ENCODE measurements at regions not wholly inside any gene's neighbourhood (a gene's known extent, or its start where the extent isn't known, plus 50 kb on each side); places are given as distances from the start of the nearest gene placed in this dataset.
"Not testable (repeated sequence)": the region's sequence is repeated elsewhere in the genome, so short reads cannot be mapped to it uniquely, and the experiment has no call there.

DNA sequence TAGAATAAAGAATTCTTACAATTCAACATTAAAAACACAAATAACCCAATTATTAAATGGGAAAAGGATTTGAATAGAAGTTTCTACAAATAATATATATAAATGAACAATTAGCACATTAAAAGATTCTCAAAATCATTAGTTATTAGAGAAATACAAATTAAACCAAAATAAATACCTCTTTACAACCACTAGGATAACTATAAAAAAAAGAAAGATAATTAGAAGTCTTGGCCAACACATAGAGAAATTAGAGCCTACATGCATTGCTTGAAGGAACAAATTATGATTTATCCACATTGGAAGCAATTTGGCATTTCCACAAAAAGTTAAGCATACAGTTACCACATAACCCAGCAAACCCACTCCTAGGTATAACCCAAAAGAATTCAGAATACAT lies 502.3 kb upstream of the UBE2E2 start:
- DNase-seq (ENCODE audit: low spot score) = no peak

DNA sequence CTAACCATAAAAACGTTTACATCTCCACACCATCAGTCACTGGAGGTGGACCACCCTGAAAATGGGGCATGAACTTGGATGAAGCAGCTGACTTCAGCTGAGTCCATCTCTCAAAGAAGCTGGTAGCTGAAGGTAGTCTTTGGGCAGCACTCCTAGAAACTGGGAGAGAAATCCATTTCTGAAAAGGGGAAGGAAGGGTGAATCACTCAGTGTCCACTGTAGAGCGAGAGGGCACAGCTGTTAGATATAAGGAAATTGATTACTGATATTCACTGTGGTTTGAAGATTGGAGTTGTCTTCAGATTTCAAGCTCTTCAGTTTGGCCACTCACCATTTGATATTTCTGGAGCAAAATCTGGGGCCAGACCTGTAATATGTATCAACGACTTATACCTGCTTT lies 499.0 kb upstream of the UBE2E2 start:
- no peak for DNase-seq (ENCODE audit: low spot score)

DNA sequence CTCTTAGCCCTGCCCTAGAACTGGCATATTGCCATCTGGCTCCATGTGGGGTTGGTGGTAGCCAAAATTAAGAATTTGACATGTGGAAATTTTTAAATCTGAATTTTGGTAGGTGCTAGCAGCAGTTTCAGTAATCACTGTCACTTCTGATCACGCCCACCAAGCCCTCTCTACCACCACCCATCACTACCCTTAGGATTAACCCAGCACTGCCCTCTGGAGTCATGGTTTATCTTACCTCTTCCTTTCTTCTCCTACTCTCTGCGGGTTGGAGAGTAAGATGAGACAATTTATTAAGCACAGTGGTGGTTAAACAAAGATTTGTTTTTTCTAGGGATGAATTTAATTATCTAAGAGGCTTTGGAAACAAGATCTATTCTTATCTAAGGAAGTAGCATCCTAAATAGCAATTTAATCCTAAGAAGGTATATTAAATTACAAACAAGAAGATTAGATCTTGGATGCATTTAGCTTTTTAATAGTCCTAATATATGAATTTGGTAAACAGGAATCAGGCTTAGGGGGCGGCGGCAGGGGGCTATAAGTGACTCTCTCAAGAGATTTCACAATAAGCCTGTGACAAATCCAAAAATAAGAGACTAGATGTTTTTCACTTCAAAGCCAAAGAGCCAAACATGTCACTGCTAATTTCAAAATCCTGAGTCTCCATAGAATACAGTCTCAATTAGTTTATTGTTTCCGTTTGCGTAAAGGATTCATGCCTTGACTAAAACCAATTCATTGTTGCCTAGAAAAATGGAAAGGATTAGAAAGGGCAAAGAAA lies 498.4 kb upstream of the UBE2E2 start:
- no peak for DNase-seq (ENCODE audit: low spot score)

DNA sequence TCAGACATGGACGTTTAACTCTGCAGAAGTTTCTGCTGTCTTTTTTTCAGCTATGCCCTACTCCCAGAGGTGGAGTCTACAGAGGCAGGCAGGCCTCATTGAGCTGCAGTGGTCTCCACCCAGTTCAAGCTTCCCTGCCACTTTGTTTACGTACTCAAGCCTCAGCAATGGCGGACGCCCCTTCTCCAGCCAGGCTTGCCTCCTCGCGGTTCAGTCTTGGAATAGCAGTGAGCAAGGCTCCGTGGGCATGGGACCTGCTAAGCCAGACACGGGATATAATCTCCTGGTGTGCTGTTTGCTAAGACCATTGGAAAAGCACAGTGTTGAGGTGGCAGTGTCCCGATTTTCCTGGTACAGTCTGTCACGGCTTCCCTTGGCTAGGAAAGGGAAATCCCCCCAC lies 496.2 kb upstream of the UBE2E2 start:
- not testable (repeated sequence) for DNase-seq (ENCODE audit: low spot score)

DNA sequence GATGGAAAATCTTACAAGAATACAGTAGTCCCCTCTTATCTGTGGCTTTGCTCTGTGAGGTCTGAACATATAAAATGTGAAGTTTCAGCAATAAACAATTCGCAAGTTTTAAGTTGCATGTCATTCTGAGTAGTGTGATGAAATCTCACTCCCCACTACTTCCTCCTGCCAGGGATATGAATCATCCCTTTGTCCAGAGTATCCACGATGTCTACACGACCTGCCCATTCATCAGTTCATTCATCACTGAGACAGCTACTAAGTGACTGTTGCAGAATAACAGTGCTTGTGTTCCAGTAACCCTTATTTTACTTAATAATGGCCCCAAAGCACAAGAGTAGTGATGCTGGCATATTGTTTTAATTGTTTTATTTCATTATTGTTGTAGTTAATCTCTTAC lies 489.2 kb upstream of the UBE2E2 start:
- no peak for DNase-seq (ENCODE audit: low spot score)

DNA sequence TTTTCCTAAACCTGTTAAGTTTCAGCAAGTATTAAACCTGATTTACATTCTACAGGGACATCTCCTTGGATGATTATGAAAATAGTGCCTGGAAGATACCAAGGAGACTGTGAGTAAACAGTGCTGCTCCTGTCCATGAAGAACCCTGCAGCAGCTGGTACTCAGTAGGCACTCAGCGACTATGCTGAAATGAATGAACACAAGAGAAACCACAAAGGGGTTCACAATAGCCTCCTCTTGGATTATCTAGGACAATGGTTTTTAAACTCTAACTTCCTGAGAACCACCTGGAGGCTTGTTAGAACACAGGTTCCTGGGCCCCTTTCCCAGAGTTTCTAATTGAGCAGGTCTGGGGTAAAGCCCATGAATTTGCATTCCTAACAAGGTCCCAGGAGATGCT lies 488.4 kb upstream of the UBE2E2 start:
- DNase-seq (ENCODE audit: low spot score) = no peak

DNA sequence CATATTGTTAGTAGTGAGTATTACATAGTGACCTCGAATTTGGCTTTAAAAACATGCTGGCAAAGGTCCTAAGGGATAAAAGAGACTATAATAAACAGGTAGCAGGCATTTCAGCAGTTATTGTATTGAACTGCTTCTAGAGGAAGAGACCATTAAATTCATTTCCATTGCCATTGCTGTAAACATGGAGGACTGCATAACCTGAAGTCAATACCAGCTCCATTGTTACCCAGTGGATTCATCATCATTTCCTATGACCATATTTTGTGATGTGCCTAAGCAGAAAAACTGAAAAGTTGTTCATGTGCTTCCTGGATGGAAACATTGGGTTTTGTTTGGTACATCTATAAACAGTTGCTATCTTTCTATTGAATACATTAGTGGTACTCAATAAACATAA lies 482.5 kb upstream of the UBE2E2 start:
- no peak for DNase-seq (ENCODE audit: low spot score)

DNA sequence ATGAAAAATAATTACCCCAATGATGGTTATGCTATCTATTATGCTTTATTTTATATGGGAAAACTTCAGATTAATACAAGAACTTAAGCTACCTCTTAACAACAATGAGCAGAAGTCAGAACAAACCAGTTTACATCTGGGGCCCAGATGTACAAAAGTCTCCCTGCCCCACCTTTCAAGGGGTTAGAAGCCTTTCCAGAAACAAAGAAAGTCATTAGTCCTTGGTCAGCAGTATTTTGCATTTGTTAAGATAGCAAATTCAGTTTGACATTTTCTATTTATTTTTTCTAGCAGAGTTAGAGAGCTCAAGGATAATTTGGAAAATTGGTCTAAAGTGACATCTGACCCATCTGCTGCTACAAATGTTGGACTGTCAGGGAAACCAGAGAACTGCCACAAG lies 478.7 kb upstream of the UBE2E2 start:
- DNase-seq (ENCODE audit: low spot score) = no peak

DNA sequence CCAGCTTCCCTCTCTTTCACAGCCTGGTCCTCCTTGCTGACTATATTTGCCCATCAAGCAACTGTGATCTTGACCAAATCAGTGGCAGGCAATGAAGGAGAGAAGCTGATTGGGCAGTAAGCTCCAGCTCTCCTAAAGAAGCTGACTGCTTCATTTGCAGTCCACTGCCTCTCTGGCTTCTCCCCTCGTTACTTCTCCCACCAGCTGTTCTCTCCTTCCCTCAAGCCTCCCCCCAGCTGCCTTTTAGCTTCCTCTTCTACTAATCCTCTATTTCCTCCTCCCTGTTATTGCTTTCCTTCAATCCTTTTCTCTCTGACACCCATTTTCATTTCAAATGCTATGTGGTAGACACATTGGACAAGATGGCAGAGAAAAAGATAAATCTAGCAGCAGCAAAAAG lies 474.7 kb upstream of the UBE2E2 start:
- no peak for DNase-seq (ENCODE audit: low spot score)

DNA sequence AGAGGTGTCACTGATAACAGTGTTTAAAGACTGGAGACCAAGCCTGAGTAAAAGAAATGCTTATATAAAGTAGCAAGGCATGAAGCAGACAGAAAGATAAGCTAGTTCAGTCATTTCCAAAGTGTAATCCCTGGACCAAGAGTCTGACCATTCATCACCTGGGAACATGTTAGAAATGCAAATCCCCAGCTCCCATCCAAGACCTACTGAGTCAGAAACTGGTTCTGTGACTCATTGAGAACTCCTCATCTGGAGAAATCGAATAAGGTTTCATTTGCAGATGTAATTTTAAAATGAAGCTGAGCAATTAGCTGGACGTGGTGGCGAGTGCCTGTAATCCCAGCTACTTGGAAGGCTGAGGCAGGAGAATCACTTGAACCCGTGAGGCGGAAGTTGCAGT lies 473.9 kb upstream of the UBE2E2 start:
- DNase-seq (ENCODE audit: low spot score) = no peak

DNA sequence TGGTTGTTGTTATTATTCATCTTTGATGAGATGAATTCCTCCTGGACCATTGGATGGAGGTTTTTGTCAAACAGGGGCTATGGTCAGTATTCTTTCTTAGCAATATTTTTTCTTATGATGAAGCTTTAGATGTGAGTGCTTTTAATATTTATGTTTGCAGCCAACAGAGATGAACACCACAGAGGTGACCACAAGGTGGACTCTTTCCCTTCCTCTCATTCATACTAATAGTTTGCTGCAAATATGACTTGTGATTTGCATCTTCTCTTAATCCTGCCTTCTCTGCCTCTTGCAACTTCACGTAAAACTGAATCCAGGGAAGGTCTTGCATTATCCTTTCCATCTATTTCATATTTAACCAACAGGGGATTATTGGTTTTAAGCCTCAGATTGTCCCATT lies 473.1 kb upstream of the UBE2E2 start:
- no peak for DNase-seq (ENCODE audit: low spot score)

DNA sequence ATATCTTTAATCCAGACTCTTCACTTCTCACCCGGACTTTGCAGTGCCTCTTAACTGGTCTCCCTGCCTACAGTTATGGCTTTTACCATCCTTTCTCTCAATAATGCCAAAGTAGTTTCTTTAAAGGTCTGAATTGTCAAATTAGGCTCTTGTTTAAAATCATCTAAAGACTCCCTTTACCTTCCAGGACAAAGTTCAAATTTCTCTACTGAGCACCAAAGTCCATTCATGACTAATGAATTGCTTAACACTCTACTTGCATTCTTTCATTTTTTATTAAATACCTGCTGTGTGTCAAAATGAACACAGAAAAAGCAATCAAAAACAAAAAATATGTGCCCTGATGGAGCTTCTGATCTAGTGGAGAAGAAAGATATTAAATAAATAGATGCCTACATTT lies 472.4 kb upstream of the UBE2E2 start:
- no peak for DNase-seq (ENCODE audit: low spot score)

DNA sequence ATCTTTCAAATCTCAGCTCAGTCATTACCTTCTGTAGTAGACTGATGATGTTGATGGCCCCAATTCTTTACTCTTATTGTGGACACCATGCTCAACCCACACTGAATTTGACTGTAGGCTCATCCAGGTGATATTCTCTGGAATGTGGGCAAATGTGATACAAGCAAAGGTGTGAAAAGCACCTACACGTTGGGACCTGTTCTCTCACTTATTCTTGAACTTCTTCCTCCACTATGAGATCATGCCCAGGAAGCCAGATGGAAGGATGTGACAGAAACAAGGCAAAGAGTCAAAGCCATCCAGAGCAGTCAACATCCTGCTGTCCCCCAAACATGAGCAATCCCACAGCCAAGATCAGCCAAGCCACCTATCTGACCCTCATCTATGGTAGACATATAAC lies 471.2 kb upstream of the UBE2E2 start:
- no peak for DNase-seq (ENCODE audit: low spot score)

DNA sequence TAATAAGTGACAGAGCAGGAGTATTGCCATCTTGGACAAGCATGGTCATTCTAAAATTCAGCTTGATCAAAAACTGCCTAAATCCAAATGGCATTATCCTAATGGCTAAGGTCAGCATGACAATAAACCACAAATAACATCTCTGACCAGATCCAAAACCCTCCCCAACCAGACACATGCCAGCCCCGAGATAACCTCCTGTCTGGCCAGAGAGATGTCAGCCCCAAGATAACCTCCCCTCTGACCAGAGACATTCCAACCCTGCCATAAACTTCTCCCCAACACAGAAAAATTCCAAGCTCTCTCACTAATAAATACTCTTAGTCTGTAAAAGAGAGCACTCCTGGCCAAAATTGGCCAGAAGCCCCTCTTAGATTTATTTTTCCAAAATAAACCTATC lies 470.5 kb upstream of the UBE2E2 start:
- no peak for DNase-seq (ENCODE audit: low spot score)

DNA sequence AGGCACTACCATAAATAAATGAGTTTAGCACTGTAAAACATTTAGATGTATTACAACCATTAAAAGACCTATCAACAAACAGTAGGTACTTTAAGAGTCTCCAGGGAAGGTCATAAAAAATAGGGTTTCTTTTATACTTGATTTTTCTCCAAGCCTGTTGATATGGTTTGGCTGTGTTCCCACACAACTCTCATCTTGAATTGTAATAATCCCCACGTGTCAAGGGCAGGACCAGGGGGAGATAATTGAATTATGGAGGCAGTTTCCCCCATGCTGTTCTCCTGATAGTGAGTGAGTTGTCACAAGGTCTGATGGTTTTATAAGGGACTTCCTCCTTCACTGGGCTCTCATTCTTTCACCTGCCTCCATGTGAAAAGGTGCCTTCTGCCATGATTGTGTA lies 468.9 kb upstream of the UBE2E2 start:
- no peak for DNase-seq (ENCODE audit: low spot score)

DNA sequence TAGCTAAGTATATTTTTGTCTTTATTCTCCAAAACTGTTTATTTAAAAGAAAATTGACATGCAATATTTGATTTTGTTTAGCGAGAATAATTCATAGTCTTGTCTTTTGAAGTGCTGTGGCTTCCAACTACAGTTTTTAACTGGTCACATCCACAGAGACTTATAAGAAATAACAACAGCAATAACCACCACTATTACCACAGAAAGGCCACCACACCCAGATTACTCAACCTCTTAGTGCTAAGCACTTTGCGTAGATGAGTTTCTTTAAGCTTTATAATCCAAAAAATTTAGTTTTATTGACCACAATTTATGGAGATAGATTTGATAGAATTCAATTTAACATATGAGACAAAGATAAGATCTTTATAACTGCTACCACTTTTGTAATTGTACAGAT lies 468.4 kb upstream of the UBE2E2 start:
- no peak for DNase-seq (ENCODE audit: low spot score)

DNA sequence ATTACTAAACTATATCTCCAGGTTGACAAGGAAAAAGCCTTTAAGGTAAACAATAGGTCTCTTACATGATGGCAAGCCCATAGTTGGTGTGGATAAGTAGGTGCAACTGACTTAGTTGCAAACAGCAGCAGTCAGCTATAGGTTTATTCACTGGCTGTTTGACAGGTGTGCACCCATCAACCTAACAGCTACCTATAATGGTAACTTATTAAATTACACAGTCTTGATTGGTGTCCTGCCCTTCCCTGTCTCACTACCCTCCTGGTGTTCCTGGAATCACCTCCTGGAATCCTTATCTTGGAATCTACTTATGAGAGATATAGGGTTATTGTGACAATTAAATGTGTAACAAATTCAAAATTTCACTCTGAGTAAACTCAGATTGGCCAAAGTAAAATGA lies 467.8 kb upstream of the UBE2E2 start:
- DNase-seq (ENCODE audit: low spot score) = no peak

DNA sequence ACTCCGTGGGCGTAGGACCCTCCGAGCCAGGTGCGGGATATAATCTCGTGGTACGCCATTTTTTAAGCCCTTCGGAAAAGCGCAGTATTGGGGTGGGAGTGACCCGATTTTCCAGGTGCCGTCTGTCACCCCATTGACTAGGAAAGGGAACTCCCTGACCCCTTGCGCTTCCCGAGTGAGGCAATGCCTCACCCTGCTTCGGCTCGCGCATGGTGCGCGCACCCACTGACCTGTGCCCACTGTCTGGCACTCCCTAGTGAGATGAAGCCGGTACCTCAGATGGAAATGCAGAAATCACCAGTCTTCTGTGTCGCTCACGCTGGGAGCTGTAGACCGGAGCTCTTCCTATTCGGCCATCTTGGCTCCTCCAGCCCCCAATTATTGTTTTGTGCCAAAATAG lies 459.7 kb upstream of the UBE2E2 start:
- not testable (repeated sequence) for DNase-seq (ENCODE audit: low spot score)

DNA sequence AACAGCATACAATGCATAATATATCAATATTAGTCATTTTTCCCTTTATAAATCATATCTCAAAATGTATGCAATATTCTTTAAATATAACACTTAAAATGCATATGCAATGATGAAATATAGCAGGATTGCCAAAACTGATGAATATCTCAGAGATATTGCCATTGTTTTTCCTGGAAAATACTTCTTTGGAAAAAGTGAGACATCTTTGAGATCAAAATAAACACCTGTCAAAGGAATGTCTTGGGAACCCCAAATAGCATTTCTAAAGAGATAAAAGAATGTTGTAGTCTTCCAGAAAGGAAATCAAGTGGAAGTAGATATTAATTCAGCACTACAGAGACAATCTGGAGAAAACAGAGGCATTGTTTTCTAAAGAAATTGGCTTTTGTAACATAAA lies 457.8 kb upstream of the UBE2E2 start:
- DNase-seq (ENCODE audit: low spot score) = no peak

DNA sequence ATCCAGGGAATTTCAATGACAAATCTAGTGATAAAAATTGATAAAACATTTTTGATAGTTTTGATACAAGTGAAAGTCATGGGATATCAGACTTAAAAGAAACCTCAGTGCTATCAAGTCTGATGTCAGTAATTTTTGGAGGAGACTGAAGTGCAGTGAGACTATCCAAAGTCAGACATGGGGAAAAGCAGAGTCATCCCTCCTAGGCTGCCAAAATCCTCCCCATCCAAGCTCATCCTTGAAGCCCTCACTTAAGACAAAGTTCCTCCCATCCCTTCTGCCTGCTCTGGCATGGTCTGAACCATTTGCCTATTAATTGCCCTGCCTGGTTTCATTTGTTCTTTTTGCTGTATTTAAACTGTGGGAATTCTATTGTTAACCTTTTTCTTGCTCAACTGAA lies 456.9 kb upstream of the UBE2E2 start:
- no peak for DNase-seq (ENCODE audit: low spot score)

DNA sequence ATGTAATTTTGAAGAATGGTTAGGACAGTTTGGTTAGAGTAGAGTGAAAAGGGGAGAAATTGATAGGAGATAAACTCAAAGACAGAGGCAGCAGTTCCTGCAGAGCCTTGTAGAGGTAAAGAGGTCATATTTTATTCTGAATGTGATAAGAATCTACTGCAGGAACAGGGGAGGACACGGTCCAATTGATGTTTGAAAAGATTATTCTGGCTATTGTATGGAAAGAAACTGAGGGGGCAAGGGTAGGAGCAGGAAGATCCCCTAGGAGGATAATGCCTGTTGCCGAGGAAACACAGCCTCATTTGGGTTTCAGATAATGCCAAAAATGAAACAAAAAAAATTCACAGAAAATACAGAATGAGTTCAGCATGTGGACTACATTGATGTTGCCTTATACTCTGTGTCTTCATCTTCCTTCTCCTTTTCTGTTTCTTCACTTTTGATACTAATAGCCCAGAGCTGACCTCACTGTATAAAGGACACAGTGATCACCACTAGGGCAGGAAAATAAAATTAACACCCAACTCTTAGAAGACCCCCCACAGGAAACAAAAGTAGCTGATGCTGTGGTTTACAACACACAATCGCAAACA lies 454.6 kb upstream of the UBE2E2 start:
- DNase-seq (ENCODE audit: low spot score) = no peak

DNA sequence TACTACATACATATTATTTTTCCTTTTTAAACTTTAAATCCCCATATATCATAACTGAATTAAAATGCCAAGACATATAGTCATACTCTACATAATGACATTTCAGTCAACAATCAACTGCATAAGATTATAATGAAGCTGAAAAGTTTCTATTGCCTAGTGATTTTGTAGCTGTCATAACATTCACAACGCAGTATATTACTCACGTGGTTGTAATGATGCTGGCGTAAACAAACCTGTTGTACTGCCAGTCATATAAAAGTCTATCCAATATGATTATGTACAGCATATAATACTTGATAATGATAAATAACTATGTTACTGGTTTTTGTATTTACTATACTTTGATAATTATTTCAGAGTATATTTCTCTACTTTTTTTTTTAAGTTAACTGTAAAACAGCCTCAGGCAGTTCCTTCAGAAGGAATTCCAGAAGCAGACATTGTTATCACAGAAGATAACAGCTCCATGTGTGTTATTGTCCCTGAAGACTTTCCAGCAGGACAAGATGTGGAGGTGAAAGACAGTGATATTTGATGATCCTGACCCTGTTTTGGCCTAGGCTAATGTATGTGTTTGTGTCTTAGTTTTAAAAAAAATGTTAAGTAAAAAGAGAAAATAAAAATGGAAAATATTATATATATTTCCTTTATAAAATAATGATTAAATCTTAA lies 443.4 kb upstream of the UBE2E2 start:
- no peak for DNase-seq (ENCODE audit: low spot score)

DNA sequence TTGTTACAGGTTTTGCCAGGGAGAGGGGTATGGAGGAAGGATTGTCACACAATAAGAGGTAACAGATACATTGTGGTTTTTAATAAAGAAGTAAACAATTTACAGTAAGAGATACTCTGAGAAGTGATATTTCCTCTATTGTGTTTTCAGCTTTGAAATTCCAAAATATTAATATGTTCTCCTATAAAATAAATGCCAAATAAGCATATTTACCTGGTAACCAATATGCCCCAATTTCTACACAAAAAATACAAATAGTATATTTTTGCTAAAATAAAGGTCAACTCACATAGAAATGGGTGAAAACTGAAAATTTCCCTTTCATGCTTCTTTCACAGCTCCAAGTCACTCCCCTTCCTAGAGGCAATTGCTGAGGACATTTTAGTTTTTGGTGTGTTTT lies 437.4 kb upstream of the UBE2E2 start:
- no peak for DNase-seq (ENCODE audit: low spot score)

DNA sequence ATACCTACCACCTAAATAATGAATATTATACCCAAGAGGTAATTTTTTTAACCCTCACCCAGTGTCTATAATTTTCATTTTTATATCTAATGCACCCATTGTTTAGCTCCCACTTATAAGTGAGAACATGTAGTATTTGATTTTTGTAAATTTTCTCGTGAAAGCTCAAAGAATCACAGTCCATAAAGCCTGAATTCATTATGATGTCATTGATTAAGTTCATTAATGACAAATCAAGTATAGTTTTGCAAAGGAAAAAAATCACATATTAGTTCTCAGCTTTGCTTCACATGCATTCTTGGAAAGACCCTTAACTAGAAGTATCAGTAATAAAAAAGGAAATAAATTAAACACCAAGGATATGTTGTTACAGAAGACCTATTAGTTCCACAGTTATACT lies 425.3 kb upstream of the UBE2E2 start:
- DNase-seq (ENCODE audit: low spot score) = no peak
